ENCODE measurements at regions not wholly inside any gene's neighbourhood (a gene's known extent, or its start where the extent isn't known, plus 50 kb on each side); places are given as distances from the start of the nearest gene placed in this dataset.

DNA sequence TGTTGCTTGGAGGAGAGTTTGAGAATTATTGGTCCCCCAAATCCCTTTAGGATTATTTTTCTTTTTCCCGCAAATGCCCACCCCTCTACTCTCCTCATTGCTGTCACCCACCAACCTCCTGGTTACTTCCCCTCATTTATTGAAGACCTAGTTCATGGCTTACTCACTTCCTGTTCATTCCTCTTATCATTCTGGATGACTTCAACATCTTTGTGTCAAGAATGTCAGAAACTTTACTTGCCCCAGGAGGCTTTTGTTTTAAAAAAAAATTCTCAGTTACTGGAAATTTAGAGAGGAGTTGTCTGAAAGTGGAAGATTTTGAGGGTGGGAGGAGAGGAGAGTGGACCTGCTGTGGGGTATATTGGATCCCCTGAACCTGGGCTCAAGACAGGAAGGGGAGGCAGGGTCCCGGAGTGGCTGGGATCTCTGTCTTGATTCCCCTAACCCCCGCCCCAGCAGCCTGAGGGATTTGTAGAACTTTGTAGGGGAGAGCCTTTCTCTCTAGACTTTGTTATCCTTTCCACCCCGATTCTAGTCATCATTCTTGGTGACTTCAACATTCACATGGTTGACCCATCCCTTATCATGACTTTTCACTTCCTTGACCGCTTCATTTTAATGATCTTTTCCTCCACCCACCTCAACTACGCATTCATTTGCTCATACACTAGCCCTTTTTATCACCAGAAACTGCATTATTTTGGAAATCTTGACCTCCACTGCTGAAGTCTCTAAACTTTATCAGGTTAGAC, 69.9 kb upstream of the ESX1 start:
- Histone ChIP-seq H3K27ac (no peak overlapping the region), H3K9me3 (no peaks in the 10 kb centered on the region), H3K27me3 (ENCODE audit: insufficient read depth in 3 of 3, low read length in 2 of 3) (peaks cover 0 to 11% (median 0%) of the 10 kb centered on the region in 3 donors), H3K4me1 (no peaks in the 10 kb centered on the region), H3K36me3 (ENCODE audit: insufficient read depth in 1 of 2, low read depth in 1 of 2) (no peaks in the 10 kb centered on the region), H3K4me3 (no peak overlapping the region)
- 77 to 85% (median 81%) methylated on average over 6 of the region's 6 CpGs for WGBS, 3 donors
- ATAC-seq (no peak), DNase-seq (no peak)
- TF ChIP-seq, protein P1, sequence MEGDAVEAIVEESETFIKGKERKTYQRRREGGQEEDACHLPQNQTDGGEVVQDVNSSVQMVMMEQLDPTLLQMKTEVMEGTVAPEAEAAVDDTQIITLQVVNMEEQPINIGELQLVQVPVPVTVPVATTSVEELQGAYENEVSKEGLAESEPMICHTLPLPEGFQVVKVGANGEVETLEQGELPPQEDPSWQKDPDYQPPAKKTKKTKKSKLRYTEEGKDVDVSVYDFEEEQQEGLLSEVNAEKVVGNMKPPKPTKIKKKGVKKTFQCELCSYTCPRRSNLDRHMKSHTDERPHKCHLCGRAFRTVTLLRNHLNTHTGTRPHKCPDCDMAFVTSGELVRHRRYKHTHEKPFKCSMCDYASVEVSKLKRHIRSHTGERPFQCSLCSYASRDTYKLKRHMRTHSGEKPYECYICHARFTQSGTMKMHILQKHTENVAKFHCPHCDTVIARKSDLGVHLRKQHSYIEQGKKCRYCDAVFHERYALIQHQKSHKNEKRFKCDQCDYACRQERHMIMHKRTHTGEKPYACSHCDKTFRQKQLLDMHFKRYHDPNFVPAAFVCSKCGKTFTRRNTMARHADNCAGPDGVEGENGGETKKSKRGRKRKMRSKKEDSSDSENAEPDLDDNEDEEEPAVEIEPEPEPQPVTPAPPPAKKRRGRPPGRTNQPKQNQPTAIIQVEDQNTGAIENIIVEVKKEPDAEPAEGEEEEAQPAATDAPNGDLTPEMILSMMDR (IDR thresholded peaks at IDR 0.05), result no peak
- intact Hi-C loops (cut with DNase I), result no loop called here

DNA sequence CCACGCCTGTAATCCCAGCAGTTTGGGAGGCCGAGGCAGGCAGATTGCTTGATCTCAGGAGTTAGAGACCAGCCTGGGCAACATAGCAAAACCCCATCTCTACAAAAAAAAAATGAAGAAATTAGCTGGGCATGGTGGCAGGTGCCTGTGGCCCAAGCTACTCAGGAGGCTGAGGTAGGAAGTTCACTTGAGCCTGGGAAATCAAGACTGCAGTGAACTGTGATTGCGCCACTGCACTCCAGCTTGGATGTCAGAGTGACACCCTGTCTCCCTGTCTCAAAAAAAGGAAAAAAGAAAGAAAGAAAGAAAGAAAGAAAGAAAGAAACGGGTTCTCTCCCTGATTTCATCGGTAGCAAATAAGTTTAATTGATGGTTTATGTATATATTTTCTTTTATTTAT, 64.6 kb upstream of the ESX1 start:
- ATAC-seq (no peak), DNase-seq (no peak)
- Histone ChIP-seq H3K4me3 (no peak overlapping the region), H3K4me1 (no peaks in the 10 kb centered on the region), H3K27ac (no peak overlapping the region), H3K36me3 (ENCODE audit: insufficient read depth in 1 of 2, low read depth in 1 of 2) (no peaks in the 10 kb centered on the region), H3K9me3 (no peaks in the 10 kb centered on the region), H3K27me3 (ENCODE audit: insufficient read depth in 3 of 3, low read length in 2 of 3) (peaks cover 0 to 2% (median 0%) of the 10 kb centered on the region in 3 donors)
- 83 to 98% (median 89%) methylated on average over 5 of the region's 5 CpGs for WGBS, 3 donors
- TF ChIP-seq, protein P1 (IDR thresholded peaks at IDR 0.05), result no peak
- intact Hi-C loops (cut with DNase I), result no loop called here

DNA sequence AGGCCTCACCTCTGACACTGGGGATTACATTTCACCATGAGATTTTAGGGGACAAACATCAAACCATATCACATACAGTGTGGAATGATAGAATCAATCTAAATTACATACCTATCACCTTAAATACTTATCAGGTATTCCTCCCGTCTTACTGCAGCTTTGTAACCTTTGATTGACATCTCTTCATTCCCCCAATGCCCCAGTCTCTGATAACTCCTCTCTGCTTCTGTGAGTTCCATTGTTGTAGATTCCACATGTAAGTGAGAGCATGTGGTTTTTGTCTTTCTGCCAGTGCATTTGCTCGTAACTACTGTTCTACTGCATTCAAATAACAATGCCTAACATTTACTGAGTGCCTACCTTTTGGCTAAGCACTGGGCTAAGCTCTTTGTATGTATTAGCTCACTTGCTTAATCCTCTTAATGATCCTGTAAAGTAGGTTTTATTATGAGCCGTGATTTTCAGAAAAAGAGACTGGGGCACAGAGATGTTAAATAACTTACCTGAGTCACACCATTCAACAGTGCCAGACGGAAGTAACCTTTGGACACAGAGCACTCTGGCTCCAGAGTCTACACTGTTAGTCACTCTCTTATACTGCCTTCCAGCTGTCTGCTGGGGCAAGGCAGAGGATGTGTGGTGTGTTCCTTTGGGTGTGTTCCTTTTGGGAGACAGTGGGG, 63.7 kb upstream of the ESX1 start:
- no peaks in the 10 kb centered on the region for H3K36me3 ChIP-seq (ENCODE audit: insufficient read depth in 1 of 2, low read depth in 1 of 2)
- ATAC-seq, result no peak
- H3K27ac ChIP-seq, result no peak overlapping the region
- H3K4me1 ChIP-seq, result no peaks in the 10 kb centered on the region
- H3K27me3 ChIP-seq (ENCODE audit: insufficient read depth in 3 of 3, low read length in 2 of 3), result peaks cover 0 to 5% (median 0%) of the 10 kb centered on the region in 3 donors
- DNase-seq, result no peak
- no peaks in the 10 kb centered on the region for H3K9me3 ChIP-seq
- no peak overlapping the region for H3K4me3 ChIP-seq
- TF ChIP-seq, protein P1 (IDR thresholded peaks at IDR 0.05), result no peak
- WGBS, 3 donors, result 50 to 63% (median 58%) methylated on average over 4 of the region's 4 CpGs
- intact Hi-C loops (cut with DNase I), result no loop called here

DNA sequence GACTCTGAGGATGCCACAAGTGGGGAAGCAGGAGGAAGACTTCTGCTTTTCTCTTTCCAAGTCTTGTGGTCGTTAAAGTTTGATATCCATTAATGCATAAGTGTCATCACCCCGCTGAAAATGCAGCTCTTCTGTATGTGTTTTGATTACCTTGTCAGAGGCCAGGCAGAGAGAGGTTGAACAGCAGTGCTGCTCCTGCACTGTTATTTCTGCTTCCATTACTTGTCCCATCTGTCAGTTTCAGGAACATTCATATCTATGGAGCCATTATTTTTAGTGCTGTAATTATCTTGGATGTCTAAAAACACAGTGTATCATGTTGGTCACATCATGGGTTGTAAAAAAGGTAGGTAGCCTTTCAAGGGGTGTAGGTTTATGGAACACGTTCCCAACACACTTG, 62.0 kb upstream of the ESX1 start:
- DNase-seq, result no peak
- WGBS, 3 donors, result 79 to 87% (median 86%) methylated on average over 3 of the region's 3 CpGs
- Histone ChIP-seq H3K36me3 (ENCODE audit: insufficient read depth in 1 of 2, low read depth in 1 of 2) (no peaks in the 10 kb centered on the region), H3K27me3 (ENCODE audit: insufficient read depth in 3 of 3, low read length in 2 of 3) (peaks cover 0 to 8% (median 0%) of the 10 kb centered on the region in 3 donors), H3K27ac (no peak overlapping the region), H3K4me3 (no peak overlapping the region), H3K4me1 (no peaks in the 10 kb centered on the region), H3K9me3 (no peaks in the 10 kb centered on the region)
- TF ChIP-seq, protein P1 (IDR thresholded peaks at IDR 0.05), result no peak
- ATAC-seq, result no peak
- intact Hi-C loops (cut with DNase I), result no loop called here

Measured in psoas muscle (tissue), 7 donors.